ENCODE measurements at regions not wholly inside any gene's neighbourhood (a gene's known extent, or its start where the extent isn't known, plus 50 kb on each side); places are given as distances from the start of the nearest gene placed in this dataset.

GRCh38 chr4:125541836-125542385 is 227.2 kb downstream of the FAT4 start:
- TF ChIP-seq, protein P1, sequence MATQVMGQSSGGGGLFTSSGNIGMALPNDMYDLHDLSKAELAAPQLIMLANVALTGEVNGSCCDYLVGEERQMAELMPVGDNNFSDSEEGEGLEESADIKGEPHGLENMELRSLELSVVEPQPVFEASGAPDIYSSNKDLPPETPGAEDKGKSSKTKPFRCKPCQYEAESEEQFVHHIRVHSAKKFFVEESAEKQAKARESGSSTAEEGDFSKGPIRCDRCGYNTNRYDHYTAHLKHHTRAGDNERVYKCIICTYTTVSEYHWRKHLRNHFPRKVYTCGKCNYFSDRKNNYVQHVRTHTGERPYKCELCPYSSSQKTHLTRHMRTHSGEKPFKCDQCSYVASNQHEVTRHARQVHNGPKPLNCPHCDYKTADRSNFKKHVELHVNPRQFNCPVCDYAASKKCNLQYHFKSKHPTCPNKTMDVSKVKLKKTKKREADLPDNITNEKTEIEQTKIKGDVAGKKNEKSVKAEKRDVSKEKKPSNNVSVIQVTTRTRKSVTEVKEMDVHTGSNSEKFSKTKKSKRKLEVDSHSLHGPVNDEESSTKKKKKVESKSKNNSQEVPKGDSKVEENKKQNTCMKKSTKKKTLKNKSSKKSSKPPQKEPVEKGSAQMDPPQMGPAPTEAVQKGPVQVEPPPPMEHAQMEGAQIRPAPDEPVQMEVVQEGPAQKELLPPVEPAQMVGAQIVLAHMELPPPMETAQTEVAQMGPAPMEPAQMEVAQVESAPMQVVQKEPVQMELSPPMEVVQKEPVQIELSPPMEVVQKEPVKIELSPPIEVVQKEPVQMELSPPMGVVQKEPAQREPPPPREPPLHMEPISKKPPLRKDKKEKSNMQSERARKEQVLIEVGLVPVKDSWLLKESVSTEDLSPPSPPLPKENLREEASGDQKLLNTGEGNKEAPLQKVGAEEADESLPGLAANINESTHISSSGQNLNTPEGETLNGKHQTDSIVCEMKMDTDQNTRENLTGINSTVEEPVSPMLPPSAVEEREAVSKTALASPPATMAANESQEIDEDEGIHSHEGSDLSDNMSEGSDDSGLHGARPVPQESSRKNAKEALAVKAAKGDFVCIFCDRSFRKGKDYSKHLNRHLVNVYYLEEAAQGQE (IDR thresholded peaks at IDR 0.05; ENCODE audit: insufficient replicate concordance, low read depth), result no peak
- TF ChIP-seq CTCF (IDR thresholded peaks at IDR 0.05; ENCODE audit: insufficient read depth, low read length), result no peak
- TF ChIP-seq SPI1 (IDR thresholded peaks at IDR 0.05; ENCODE audit: borderline replicate concordance, low read depth), result no peak
- no peak for TF ChIP-seq GABPA (IDR thresholded peaks at IDR 0.05; ENCODE audit: low read depth)
- TF ChIP-seq POLR2AphosphoS5 (IDR thresholded peaks at IDR 0.05; ENCODE audit: low read depth), result no peak
- DNase-seq (ENCODE audit: low read depth in 1 of 2, low spot score in 1 of 2), result no peak
- Histone ChIP-seq H3K4me3 (replicated peaks; ENCODE audit: insufficient read depth, low read length) (no peak overlapping the region), H3K27ac (replicated peaks) (no peak overlapping the region), H3K27me3 (ENCODE audit: insufficient read depth, poor library complexity, severe bottlenecking) (no peaks in the 10 kb centered on the region)

DNA sequence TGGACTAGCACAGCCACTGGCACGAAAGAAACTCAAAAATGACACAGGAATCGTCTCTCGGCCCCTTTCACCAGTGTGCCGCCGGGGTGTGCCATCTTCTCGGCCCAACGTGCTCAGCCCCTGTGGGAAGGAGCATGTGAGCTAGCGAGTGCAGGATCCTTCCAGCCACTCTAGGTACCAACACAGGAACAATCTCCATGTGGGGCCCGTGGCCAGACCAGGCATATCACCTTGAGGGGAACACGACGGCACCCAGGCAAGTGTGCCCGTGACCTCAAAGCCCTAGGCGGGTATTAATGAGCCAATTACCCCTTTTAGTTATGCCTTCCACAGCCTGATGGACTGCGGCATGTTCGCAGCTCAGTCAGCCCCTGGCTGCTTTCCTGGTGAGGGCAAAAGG is 231.5 kb downstream of the FAT4 start:
- H3K27ac ChIP-seq (replicated peaks), result no peak overlapping the region
- H3K27me3 ChIP-seq (ENCODE audit: insufficient read depth, poor library complexity, severe bottlenecking), result no peaks in the 10 kb centered on the region
- DNase-seq (ENCODE audit: low read depth in 1 of 2, low spot score in 1 of 2), result no peak

GRCh38 chr4:125547836-125548235 is 233.1 kb downstream of the FAT4 start:
- DNase-seq (ENCODE audit: low read depth in 1 of 2, low spot score in 1 of 2), result no peak
- no peaks in the 10 kb centered on the region for H3K27me3 ChIP-seq (ENCODE audit: insufficient read depth, poor library complexity, severe bottlenecking)
- H3K27ac ChIP-seq (replicated peaks), result no peak overlapping the region
- no peak overlapping the region for H3K4me3 ChIP-seq (replicated peaks; ENCODE audit: insufficient read depth, low read length)
- TF ChIP-seq GABPA (IDR thresholded peaks at IDR 0.05; ENCODE audit: low read depth) (no peak), POLR2AphosphoS5 (IDR thresholded peaks at IDR 0.05; ENCODE audit: low read depth) (no peak), SPI1 (IDR thresholded peaks at IDR 0.05; ENCODE audit: borderline replicate concordance, low read depth) (no peak), CTCF (IDR thresholded peaks at IDR 0.05; ENCODE audit: insufficient read depth, low read length) (no peak)
- TF ChIP-seq, protein P1 (IDR thresholded peaks at IDR 0.05; ENCODE audit: insufficient replicate concordance, low read depth), result no peak

More for the DNA sequence above, 231.5 kb downstream of the FAT4 start:
- no peak overlapping the region for H3K4me3 ChIP-seq (replicated peaks; ENCODE audit: insufficient read depth, low read length)
- no peak for TF ChIP-seq SPI1 (IDR thresholded peaks at IDR 0.05; ENCODE audit: borderline replicate concordance, low read depth)
- no peak for TF ChIP-seq CTCF (IDR thresholded peaks at IDR 0.05; ENCODE audit: insufficient read depth, low read length)
- no peak for TF ChIP-seq POLR2AphosphoS5 (IDR thresholded peaks at IDR 0.05; ENCODE audit: low read depth)
- TF ChIP-seq, protein P1 (IDR thresholded peaks at IDR 0.05; ENCODE audit: insufficient replicate concordance, low read depth), result no peak
- TF ChIP-seq GABPA (IDR thresholded peaks at IDR 0.05; ENCODE audit: low read depth), result no peak

All from HL-60 (cell line).